Epithelial cell of esophagus (primary cell): ENCODE measurements at regions not wholly inside any gene's neighbourhood (a gene's known extent, or its start where the extent isn't known, plus 50 kb on each side); places are given as distances from the start of the nearest gene placed in this dataset.
A peak's percentile ranks its signal among the peaks of the same experiment; 100 is the strongest.

Experiments used
- DNase-seq: peaks from one replicate; pipeline ENCODE4 v3.0.0; 2010; ENCODE audit warnings: low read depth
- H3K4me3 ChIP-seq: 2 replicates; pipeline ENCODE4 v1.5.1; 2011; ENCODE audit warnings: mild to moderate bottlenecking, low read length, control low read depth
- TF ChIP-seq, protein P1 (sequence below): IDR thresholded peaks from 2 replicates; pipeline ENCODE4 v1.5.1; 2011; ENCODE audit warnings: low read depth, mild to moderate bottlenecking, low read length, control low read depth, inconsistent platforms; ENCODE audit not compliant: insufficient read depth; ENCODE audit errors: missing control alignments

DNA sequence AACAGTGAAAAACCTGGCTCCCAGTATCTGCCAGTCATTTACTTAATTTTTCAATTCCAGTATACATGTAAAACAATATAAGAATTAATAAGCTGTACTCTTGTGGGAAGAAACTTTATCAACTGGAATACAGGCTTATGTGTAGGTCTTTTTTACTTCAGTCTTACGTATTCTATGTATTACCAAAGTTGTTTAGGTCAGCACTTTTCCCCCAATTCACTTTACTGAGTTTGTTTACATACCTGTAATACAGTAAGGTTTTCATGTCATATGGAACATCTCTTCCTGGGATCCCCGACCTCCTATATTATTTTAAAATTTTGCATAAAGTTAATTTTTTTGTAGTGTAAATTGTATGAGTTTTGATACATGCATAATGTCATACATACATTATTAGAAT, 181.8 kb upstream of the OLFM3 start:
- DNase-seq, result no peak
- TF ChIP-seq, protein P1, sequence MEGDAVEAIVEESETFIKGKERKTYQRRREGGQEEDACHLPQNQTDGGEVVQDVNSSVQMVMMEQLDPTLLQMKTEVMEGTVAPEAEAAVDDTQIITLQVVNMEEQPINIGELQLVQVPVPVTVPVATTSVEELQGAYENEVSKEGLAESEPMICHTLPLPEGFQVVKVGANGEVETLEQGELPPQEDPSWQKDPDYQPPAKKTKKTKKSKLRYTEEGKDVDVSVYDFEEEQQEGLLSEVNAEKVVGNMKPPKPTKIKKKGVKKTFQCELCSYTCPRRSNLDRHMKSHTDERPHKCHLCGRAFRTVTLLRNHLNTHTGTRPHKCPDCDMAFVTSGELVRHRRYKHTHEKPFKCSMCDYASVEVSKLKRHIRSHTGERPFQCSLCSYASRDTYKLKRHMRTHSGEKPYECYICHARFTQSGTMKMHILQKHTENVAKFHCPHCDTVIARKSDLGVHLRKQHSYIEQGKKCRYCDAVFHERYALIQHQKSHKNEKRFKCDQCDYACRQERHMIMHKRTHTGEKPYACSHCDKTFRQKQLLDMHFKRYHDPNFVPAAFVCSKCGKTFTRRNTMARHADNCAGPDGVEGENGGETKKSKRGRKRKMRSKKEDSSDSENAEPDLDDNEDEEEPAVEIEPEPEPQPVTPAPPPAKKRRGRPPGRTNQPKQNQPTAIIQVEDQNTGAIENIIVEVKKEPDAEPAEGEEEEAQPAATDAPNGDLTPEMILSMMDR, result no peak
- no peak overlapping the region for H3K4me3 ChIP-seq

DNA sequence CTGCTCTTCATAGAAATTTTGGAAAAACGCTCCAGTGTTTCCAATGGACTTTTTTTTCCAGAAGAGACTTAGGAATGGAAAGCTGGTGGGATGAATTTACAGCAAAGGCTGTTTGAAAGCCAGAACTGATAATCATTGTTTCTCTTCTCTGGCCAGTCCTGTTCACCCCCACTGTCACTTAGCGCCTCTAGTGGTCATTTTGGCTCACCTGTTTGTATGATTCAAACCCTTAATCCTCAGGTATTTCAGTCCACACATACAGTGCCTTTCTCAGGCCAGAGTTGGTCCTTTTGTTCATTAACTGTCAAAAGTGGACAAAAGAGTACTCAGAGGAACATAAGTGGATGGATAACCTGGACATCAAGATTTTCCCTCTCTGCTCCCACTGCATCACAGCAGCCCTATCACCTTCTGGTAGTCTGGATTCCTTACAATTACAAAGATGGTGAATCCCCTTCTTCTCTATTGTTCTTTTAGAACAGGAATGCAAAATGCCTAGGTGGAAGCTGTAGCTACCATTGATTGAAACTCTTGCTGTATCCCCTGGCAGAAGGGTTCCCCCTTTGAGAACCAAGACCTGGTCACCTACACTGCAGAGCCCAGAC, 177.6 kb upstream of the OLFM3 start:
- TF ChIP-seq, protein P1, result peak; percentile 55
- no peak overlapping the region for H3K4me3 ChIP-seq
- peak; percentile 33 for DNase-seq

DNA sequence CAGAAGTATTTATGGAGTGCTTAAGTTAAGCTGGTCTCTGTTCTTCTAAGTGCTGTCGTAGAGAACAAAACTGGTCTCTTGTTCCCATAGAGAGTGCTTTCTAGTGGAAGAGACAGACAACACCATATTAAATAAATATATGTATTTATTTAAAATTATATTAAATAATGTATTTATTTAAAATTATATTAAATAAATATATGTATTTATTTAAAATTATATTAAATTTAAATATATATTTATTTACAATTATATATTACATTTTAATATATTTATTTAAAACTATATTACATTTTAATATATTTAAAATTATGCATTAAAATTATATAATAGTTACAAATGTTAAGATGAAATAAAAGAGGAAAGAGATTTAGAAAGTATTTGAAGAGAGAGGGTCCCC, 175.5 kb upstream of the OLFM3 start:
- TF ChIP-seq, protein P1, result no peak
- H3K4me3 ChIP-seq, result no peak overlapping the region
- DNase-seq, result no peak

DNA sequence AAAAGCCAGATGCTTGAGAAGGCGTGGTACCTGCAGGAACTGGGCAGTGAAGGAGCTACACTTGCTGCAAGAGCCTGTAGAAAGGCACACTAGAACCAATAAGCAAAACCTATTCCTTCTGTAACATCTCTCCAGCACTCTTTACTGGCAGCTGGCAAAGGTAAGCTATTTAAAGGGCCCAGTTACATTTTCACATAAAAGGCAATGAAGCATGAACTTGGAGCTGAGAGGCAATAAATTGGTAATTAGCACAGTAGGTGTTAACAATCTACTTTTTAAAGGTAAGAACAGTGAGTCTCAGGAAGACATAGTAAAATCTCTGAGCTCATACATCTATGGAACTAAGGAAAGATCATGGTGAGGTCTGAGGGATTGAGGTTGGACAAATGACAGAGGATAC, 167.1 kb upstream of the OLFM3 start:
- DNase-seq, result no peak
- H3K4me3 ChIP-seq, result no peak overlapping the region
- TF ChIP-seq, protein P1, result no peak

DNA sequence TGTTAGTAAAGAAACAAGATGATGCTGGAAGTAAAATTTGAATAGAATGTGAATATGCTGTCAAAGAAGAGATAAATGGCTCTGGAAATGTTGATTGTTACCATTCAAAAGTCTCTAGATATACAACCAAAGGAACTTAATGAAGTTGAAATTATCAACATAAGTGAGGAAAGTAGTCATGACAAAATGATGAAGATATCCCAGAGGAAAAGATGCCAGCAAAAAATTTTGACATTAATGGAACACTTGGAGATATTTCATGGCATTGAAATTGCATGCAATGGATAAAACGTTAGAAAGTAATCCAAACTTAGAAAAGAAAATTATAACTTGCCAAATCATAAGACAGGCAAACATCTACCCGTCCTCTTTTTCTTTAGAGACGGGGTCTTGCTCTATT, 154.5 kb upstream of the OLFM3 start:
- TF ChIP-seq, protein P1, result no peak
- DNase-seq, result no peak
- no peak overlapping the region for H3K4me3 ChIP-seq

DNA sequence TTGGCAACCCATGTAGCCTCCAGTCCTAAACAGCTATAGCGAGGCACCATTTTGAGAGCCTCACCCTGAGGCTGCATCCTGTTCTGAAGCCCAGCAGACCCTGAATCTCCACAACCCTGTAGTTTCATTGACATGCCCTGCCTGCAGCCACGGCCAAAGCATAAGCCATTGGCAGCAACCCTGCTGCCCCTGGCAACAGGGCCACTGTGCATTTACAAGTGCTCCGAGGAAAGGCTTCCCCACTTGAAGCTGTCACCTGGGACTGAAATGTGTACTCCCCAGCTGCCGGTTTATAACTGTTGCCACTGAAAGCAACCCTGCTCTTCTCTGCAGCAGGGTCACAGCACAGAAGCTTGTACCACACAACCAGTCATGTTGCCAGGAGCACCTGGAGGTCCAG, 124.2 kb upstream of the OLFM3 start:
- DNase-seq, result no peak
- TF ChIP-seq, protein P1, result no peak
- H3K4me3 ChIP-seq, result no peak overlapping the region

DNA sequence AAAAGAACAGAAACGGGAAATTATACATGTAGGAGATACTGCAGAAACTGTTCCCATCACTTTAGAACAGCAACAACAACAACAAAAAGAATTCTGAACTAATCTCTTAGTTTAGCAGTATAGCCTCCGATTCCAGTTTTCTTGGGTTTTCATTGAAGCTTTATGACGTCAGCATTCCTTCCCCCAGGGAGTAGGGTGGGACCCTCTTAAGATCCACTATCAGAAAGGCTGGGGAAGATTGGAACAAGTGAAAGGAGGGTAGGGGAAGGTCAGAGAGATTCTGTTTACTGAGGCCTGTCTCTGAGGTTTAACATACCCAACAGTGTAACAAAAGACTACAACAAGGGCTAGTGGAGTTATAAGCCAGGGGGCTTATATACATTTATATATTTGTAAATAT, 121.4 kb upstream of the OLFM3 start:
- DNase-seq, result no peak
- no peak overlapping the region for H3K4me3 ChIP-seq
- TF ChIP-seq, protein P1, result no peak
